GM13977 (cell line): ENCODE measurements at regions not wholly inside any gene's neighbourhood (a gene's known extent, or its start where the extent isn't known, plus 50 kb on each side); places are given as distances from the start of the nearest gene placed in this dataset.

Experiments
- DNase-seq: peaks from one replicate; pipeline ENCODE4 v3.0.0; 2012; ENCODE audit warnings: low spot score
- in situ Hi-C: fragments of 300-500 bp; cut with MboI; formaldehyde crosslinking; loops from one replicate; pipeline ENCODE4 v1.12.0; 2022; ENCODE audit warnings: low sequenced_read_pairs, low pct_unique_long_range_greater_than_20kb, mixed read lengths, inconsistent platforms; ENCODE audit not compliant: unreplicated experiment
- TF ChIP-seq, protein P1 (sequence below): IDR thresholded peaks from 2 replicates; pipeline ENCODE4 v1.5.1; 2012; ENCODE audit warnings: mild to moderate bottlenecking, control low read depth; ENCODE audit not compliant: insufficient read depth; ENCODE audit errors: extremely low read depth, missing control alignments

DNA sequence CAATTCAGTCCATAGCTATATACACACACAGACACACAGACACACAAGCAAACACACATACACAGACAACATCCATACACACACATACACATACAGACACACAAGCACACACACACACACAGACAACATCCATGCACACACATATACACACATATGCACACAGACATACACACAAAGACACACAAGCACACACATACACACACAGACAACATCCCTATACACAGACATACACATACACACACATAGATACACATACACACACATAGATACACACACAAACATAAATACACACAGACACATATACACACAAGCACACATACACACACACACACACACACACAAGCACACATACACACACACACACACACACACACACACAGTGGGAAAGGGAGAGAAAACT lies 254.8 kb downstream of the VRK1 start:
- DNase-seq: no peak
- in situ Hi-C loops: no loop called here
- TF ChIP-seq, protein P1, sequence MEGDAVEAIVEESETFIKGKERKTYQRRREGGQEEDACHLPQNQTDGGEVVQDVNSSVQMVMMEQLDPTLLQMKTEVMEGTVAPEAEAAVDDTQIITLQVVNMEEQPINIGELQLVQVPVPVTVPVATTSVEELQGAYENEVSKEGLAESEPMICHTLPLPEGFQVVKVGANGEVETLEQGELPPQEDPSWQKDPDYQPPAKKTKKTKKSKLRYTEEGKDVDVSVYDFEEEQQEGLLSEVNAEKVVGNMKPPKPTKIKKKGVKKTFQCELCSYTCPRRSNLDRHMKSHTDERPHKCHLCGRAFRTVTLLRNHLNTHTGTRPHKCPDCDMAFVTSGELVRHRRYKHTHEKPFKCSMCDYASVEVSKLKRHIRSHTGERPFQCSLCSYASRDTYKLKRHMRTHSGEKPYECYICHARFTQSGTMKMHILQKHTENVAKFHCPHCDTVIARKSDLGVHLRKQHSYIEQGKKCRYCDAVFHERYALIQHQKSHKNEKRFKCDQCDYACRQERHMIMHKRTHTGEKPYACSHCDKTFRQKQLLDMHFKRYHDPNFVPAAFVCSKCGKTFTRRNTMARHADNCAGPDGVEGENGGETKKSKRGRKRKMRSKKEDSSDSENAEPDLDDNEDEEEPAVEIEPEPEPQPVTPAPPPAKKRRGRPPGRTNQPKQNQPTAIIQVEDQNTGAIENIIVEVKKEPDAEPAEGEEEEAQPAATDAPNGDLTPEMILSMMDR: no peak

GRCh38 chr14:97053941-97054340 lies 256.8 kb downstream of the VRK1 start:
- TF ChIP-seq, protein P1: no peak
- DNase-seq: no peak
- in situ Hi-C loops: no loop called here

DNA sequence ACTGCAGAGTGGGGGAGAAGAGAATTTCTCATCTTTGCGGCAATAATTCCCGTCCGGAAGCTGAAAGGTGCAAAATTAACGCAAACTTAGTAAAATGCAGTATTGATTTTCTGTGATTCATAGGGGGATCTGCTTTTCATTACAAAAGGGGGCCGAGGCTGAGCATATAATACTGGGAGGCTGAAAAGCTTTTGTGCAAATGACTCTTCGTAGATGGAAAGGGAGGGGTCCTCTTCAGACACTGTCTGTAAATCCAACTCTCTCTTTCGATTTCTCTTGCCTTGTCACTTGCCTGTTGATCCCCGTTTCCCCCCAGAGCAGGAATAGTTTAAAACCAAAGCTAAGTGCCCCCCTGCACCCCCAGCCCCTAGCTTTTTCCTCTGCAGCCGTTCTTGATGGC lies 258.2 kb downstream of the VRK1 start:
- TF ChIP-seq, protein P1: no peak
- DNase-seq: no peak
- in situ Hi-C loops: no loop called here

DNA sequence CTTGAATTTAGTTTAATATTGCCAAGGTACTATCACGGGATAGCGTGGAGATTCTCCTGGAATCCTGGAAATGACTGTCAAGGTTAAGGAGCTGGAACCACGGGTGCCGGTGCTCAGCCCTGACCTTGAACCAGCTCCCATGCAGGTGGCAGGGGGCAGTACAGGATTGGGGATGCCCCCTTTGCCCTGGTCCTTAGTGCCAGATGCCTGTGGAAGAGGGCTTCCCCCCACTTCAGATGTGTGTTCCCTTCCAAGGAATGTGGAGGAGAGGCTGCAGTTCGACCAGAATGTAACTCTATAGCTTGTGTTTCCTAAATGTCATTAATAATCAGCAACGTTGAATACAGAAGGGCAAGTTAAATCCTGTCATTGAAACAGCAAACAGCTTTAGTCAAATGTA lies 258.9 kb downstream of the VRK1 start:
- in situ Hi-C loops: no loop called here
- TF ChIP-seq, protein P1: no peak
- no peak for DNase-seq

- no peak for DNase-seq
- in situ Hi-C loops: no loop called here
- TF ChIP-seq, protein P1: no peak
Observed at GRCh38 chr14:97057238-97058073, 260.3 kb downstream of the VRK1 start.

GRCh38 chr14:97058074-97058467 lies 260.9 kb downstream of the VRK1 start:
- TF ChIP-seq, protein P1: no peak
- DNase-seq: no peak

GRCh38 chr14:97058589-97058988 lies 261.4 kb downstream of the VRK1 start:
- TF ChIP-seq, protein P1: no peak
- in situ Hi-C loops: no loop called here
- no peak for DNase-seq

More at GRCh38 chr14:97058074-97058467, 260.9 kb downstream of the VRK1 start:
- in situ Hi-C loops: no loop called here
